Upper lobe of left lung (tissue), 6 donors: ENCODE measurements at regions not wholly inside any gene's neighbourhood (a gene's known extent, or its start where the extent isn't known, plus 50 kb on each side); places are given as distances from the start of the nearest gene placed in this dataset.

ENCODE experiments used
- ATAC-seq, 2 donors: fragments of 200-7000 bp; cut with Tn5 transposase; one replicate each; pipeline ENCODE4 v1.9.1; 2022; ENCODE audit warnings: mild to moderate bottlenecking in 2 of 2, moderate library complexity in 2 of 2; ENCODE audit not compliant: low FRiP score in 2 of 2
- DNase-seq, 2 donors: peaks; one replicate each; pipeline ENCODE4 v3.0.0-alpha.2; 2019 to 2020
- H3K27ac ChIP-seq, 4 donors: fragments of 200-600 bp; sonication (generic); one replicate each; pipeline ENCODE4 v1.5.1; 2016 to 2019
- H3K27me3 ChIP-seq, 4 donors: fragments of 200-600 bp; sonication (generic); one replicate each; pipeline ENCODE4 v1.5.1; 2017 to 2019
- H3K36me3 ChIP-seq, 4 donors: fragments of 200-600 bp; sonication (generic); one replicate each; pipeline ENCODE4 v1.5.1; 2016 to 2019
- H3K4me1 ChIP-seq, 4 donors: fragments of 200-600 bp; sonication (generic); one replicate each; pipeline ENCODE4 v1.5.1; 2018 to 2019
- H3K4me3 ChIP-seq, 4 donors: fragments of 200-600 bp; sonication (generic); one replicate each; pipeline ENCODE4 v1.5.1; 2017 to 2019; ENCODE audit warnings: mild to moderate bottlenecking in 2 of 4, moderate library complexity in 1 of 4
- H3K9me3 ChIP-seq, 4 donors: fragments of 200-600 bp; sonication (generic); one replicate each; pipeline ENCODE4 v1.5.1; 2018 to 2019
- EP300 ChIP-seq, 4 donors: sonication (generic); formaldehyde crosslinking; IDR thresholded peaks; one replicate each; pipeline ENCODE4 v1.5.1; 2017; ENCODE audit warnings: antibody characterized with exemption in 4 of 4, control low read depth in 2 of 4
- POLR2A ChIP-seq, 4 donors: fragments of 450-650 bp; IDR thresholded peaks; one replicate each; pipeline ENCODE4 v1.5.1; 2016 to 2017; ENCODE audit warnings: antibody characterized with exemption in 4 of 4, mild to moderate bottlenecking in 2 of 4
- POLR2AphosphoS5 ChIP-seq, 2 donors: sonication (generic); formaldehyde crosslinking; IDR thresholded peaks; one replicate each; pipeline ENCODE4 v1.5.1; 2017; ENCODE audit warnings: antibody characterized with exemption in 2 of 2
- WGBS, 2 donors: methylation state at CpG; one replicate each; pipeline ENCODE4 v1.1.5; 2017 to 2018; 5-methylcytosine and 5-hydroxymethylcytosine counted together
- TF ChIP-seq, protein P1 (sequence below), 6 experiments: fragments of 450-650 bp in 4 of 6; fragments of 200-600 bp in 2 of 6; sonication (generic) in 2 of 6; IDR thresholded peaks; one replicate each; pipeline ENCODE4 v1.5.1; 2016 to 2019; ENCODE audit warnings: antibody characterized with exemption in 6 of 6
- donor health status: DM: no; HTN: no; CAD: no; lungs with moderate emphysema.
- donor health status: DM: no; HTN: yes; CAD: no; lungs with severe emphysema.

- Histone ChIP-seq H3K36me3 (peaks cover 0 to 11% (median 1%) of the 10 kb centered on the region in 4 donors), H3K9me3 (no peaks in the 10 kb centered on the region), H3K4me1 (peaks cover 0 to 5% (median 0%) of the 10 kb centered on the region in 4 donors), H3K4me3 (no peak overlapping the region), H3K27ac (no peak overlapping the region), H3K27me3 (no peaks in the 10 kb centered on the region)
- DNase-seq (no peak), ATAC-seq (peak in 1 of 2 donors; percentile 46)
- TF ChIP-seq POLR2A (IDR thresholded peaks at IDR 0.05) (no peak), POLR2AphosphoS5 (IDR thresholded peaks at IDR 0.05) (no peak), EP300 (IDR thresholded peaks at IDR 0.05) (no peak)
- TF ChIP-seq, protein P1, sequence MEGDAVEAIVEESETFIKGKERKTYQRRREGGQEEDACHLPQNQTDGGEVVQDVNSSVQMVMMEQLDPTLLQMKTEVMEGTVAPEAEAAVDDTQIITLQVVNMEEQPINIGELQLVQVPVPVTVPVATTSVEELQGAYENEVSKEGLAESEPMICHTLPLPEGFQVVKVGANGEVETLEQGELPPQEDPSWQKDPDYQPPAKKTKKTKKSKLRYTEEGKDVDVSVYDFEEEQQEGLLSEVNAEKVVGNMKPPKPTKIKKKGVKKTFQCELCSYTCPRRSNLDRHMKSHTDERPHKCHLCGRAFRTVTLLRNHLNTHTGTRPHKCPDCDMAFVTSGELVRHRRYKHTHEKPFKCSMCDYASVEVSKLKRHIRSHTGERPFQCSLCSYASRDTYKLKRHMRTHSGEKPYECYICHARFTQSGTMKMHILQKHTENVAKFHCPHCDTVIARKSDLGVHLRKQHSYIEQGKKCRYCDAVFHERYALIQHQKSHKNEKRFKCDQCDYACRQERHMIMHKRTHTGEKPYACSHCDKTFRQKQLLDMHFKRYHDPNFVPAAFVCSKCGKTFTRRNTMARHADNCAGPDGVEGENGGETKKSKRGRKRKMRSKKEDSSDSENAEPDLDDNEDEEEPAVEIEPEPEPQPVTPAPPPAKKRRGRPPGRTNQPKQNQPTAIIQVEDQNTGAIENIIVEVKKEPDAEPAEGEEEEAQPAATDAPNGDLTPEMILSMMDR (IDR thresholded peaks at IDR 0.05): no peak
- 74% methylated on average over 3 of the region's 3 CpGs for WGBS, 2 donors
Observed at GRCh38 chr1:232472485-232473041, 157.4 kb downstream of the SIPA1L2 start.

DNA sequence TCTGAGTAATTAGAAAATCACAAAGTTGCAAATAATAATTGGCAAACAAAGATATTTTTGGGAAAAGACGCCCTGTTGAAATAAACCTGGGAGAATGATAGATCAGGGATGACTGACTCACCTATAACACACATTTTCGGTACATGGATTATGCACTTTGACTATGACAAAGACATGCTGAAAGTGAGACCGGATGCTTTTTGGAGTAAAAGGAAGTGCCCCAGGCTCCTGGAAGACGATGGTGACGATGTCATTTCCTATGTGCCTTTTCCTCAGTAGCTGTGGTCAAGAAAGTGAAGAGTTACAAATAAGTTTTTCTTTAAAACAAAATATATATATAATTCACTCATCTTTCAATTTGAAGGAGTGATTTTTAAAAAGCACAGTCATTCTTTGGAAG lies 158.7 kb downstream of the SIPA1L2 start:
- H3K4me3 ChIP-seq: no peak overlapping the region
- no peaks in the 10 kb centered on the region for H3K27me3 ChIP-seq
- WGBS, 2 donors: 58 to 59% methylated on average over 5 of the region's 5 CpGs
- ATAC-seq (no peak), DNase-seq (no peak)
- peaks cover 0 to 21% (median 1%) of the 10 kb centered on the region in 4 donors for H3K36me3 ChIP-seq
- peaks cover 0 to 5% (median 0%) of the 10 kb centered on the region in 4 donors for H3K4me1 ChIP-seq
- H3K9me3 ChIP-seq: no peaks in the 10 kb centered on the region
- TF ChIP-seq POLR2AphosphoS5 (IDR thresholded peaks at IDR 0.05) (no peak), POLR2A (IDR thresholded peaks at IDR 0.05) (no peak), EP300 (IDR thresholded peaks at IDR 0.05) (no peak)
- TF ChIP-seq, protein P1 (IDR thresholded peaks at IDR 0.05): no peak
- no peak overlapping the region for H3K27ac ChIP-seq

GRCh38 chr1:232470711-232471110 lies 159.2 kb downstream of the SIPA1L2 start:
- DNase-seq (no peak), ATAC-seq (no peak)
- H3K36me3 ChIP-seq: peaks cover 0 to 27% (median 4%) of the 10 kb centered on the region in 4 donors
- no peak overlapping the region for H3K4me3 ChIP-seq
- 88 to 100% methylated on average over 1 of the region's 1 CpG for WGBS, 2 donors
- no peak overlapping the region for H3K27ac ChIP-seq
- H3K9me3 ChIP-seq: no peaks in the 10 kb centered on the region
- no peaks in the 10 kb centered on the region for H3K27me3 ChIP-seq
- H3K4me1 ChIP-seq: peaks cover 0 to 5% (median 0%) of the 10 kb centered on the region in 4 donors
- TF ChIP-seq POLR2A (IDR thresholded peaks at IDR 0.05): no peak
- no peak for TF ChIP-seq EP300 (IDR thresholded peaks at IDR 0.05)
- no peak for TF ChIP-seq POLR2AphosphoS5 (IDR thresholded peaks at IDR 0.05)
- TF ChIP-seq, protein P1 (IDR thresholded peaks at IDR 0.05): no peak

DNA sequence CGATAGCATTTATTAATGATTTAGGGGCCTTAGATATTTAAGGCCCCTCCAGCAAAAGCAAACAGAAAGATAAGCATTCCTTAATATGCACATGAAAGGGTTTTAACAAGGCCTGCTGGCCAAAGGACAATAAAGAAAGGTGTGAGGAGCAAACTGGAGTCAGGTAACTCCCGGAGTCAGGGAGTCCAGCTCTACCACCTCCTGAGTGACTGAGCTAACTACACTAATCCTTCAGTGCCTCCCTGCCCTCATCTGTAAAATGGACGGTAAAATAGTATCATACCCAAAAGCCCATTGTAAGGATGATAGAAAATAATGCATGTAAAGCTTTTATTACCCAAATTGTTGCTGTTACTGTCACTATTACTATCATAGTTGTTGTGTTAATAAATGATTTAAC lies 161.7 kb downstream of the SIPA1L2 start:
- peaks cover 0 to 1% (median 0%) of the 10 kb centered on the region in 4 donors for H3K4me1 ChIP-seq
- H3K9me3 ChIP-seq: no peaks in the 10 kb centered on the region
- H3K27ac ChIP-seq: no peak overlapping the region
- H3K27me3 ChIP-seq: no peaks in the 10 kb centered on the region
- H3K36me3 ChIP-seq: peaks cover 0 to 42% (median 8%) of the 10 kb centered on the region in 4 donors
- WGBS, 2 donors: 77 to 87% methylated on average over 3 of the region's 3 CpGs
- TF ChIP-seq, protein P1 (IDR thresholded peaks at IDR 0.05): no peak
- TF ChIP-seq EP300 (IDR thresholded peaks at IDR 0.05) (no peak), POLR2A (IDR thresholded peaks at IDR 0.05) (no peak), POLR2AphosphoS5 (IDR thresholded peaks at IDR 0.05) (no peak)
- ATAC-seq (no peak), DNase-seq (no peak)
- no peak overlapping the region for H3K4me3 ChIP-seq
